ENCODE measurements at regions not wholly inside any gene's neighbourhood (a gene's known extent, or its start where the extent isn't known, plus 50 kb on each side); places are given as distances from the start of the nearest gene placed in this dataset.

- Histone ChIP-seq H3K9me3 (ENCODE audit: severe bottlenecking) (no peaks in the 10 kb centered on the region), H3K36me3 (ENCODE audit: low read depth) (no peaks in the 10 kb centered on the region), H3K4me3 (ENCODE audit: severe bottlenecking) (no peak overlapping the region), H3K4me1 (ENCODE audit: insufficient read depth, poor library complexity, severe bottlenecking) (no peaks in the 10 kb centered on the region), H3K27ac (ENCODE audit: poor library complexity, severe bottlenecking) (no peak overlapping the region), H3K27me3 (ENCODE audit: insufficient read depth, poor library complexity, severe bottlenecking) (no peaks in the 10 kb centered on the region)
- TF ChIP-seq CTCF (IDR thresholded peaks at IDR 0.05; ENCODE audit: poor library complexity, severe bottlenecking) = no peak
- ATAC-seq (ENCODE audit: low read depth) (no peak), DNase-seq (ENCODE audit: low spot score) (no peak)
Measured at GRCh38 chr7:46589286-46589685, 668.2 kb upstream of the IGFBP3 start.

- no peaks in the 10 kb centered on the region for H3K36me3 ChIP-seq (ENCODE audit: low read depth)
- TF ChIP-seq CTCF (IDR thresholded peaks at IDR 0.05; ENCODE audit: poor library complexity, severe bottlenecking) = no peak
- H3K27me3 ChIP-seq (ENCODE audit: insufficient read depth, poor library complexity, severe bottlenecking) = no peaks in the 10 kb centered on the region
- peaks cover 8% of the 10 kb centered on the region for H3K4me1 ChIP-seq (ENCODE audit: insufficient read depth, poor library complexity, severe bottlenecking)
- H3K9me3 ChIP-seq (ENCODE audit: severe bottlenecking) = no peaks in the 10 kb centered on the region
- H3K4me3 ChIP-seq (ENCODE audit: severe bottlenecking) = no peak overlapping the region
- DNase-seq (ENCODE audit: low spot score) (no peak), ATAC-seq (ENCODE audit: low read depth) (no peak)
- no peak overlapping the region for H3K27ac ChIP-seq (ENCODE audit: poor library complexity, severe bottlenecking)
Measured at GRCh38 chr7:46586406-46586805, 665.3 kb upstream of the IGFBP3 start.

- no peak for DNase-seq (ENCODE audit: low spot score)
- peak; percentile 71 for ATAC-seq (ENCODE audit: low read depth)
- no peaks in the 10 kb centered on the region for H3K36me3 ChIP-seq (ENCODE audit: low read depth)
Measured at GRCh38 chr7:46583656-46584055, 662.6 kb upstream of the IGFBP3 start.

GRCh38 chr7:46581268-46581667 lies 660.2 kb upstream of the IGFBP3 start:
- H3K4me1 ChIP-seq (ENCODE audit: insufficient read depth, poor library complexity, severe bottlenecking) = peaks cover 8% of the 10 kb centered on the region
- DNase-seq (ENCODE audit: low spot score) (no peak), ATAC-seq (ENCODE audit: low read depth) (no peak)
- no peak for TF ChIP-seq CTCF (IDR thresholded peaks at IDR 0.05; ENCODE audit: poor library complexity, severe bottlenecking)
- H3K4me3 ChIP-seq (ENCODE audit: severe bottlenecking) = no peak overlapping the region
- no peak overlapping the region for H3K27ac ChIP-seq (ENCODE audit: poor library complexity, severe bottlenecking)
- no peaks in the 10 kb centered on the region for H3K27me3 ChIP-seq (ENCODE audit: insufficient read depth, poor library complexity, severe bottlenecking)
- no peaks in the 10 kb centered on the region for H3K9me3 ChIP-seq (ENCODE audit: severe bottlenecking)
- H3K36me3 ChIP-seq (ENCODE audit: low read depth) = no peaks in the 10 kb centered on the region

More at GRCh38 chr7:46583656-46584055, 662.6 kb upstream of the IGFBP3 start:
- TF ChIP-seq CTCF (IDR thresholded peaks at IDR 0.05; ENCODE audit: poor library complexity, severe bottlenecking) = no peak
- Histone ChIP-seq H3K9me3 (ENCODE audit: severe bottlenecking) (no peaks in the 10 kb centered on the region), H3K4me1 (ENCODE audit: insufficient read depth, poor library complexity, severe bottlenecking) (peaks cover 8% of the 10 kb centered on the region), H3K27me3 (ENCODE audit: insufficient read depth, poor library complexity, severe bottlenecking) (no peaks in the 10 kb centered on the region), H3K4me3 (ENCODE audit: severe bottlenecking) (no peak overlapping the region), H3K27ac (ENCODE audit: poor library complexity, severe bottlenecking) (no peak overlapping the region)

GRCh38 chr7:46580766-46581165 lies 659.7 kb upstream of the IGFBP3 start:
- H3K27ac ChIP-seq (ENCODE audit: poor library complexity, severe bottlenecking) = no peak overlapping the region
- no peak for TF ChIP-seq CTCF (IDR thresholded peaks at IDR 0.05; ENCODE audit: poor library complexity, severe bottlenecking)

More at GRCh38 chr7:46580766-46581165, 659.7 kb upstream of the IGFBP3 start:
- H3K9me3 ChIP-seq (ENCODE audit: severe bottlenecking) = no peaks in the 10 kb centered on the region
- no peak overlapping the region for H3K4me3 ChIP-seq (ENCODE audit: severe bottlenecking)
- ATAC-seq (ENCODE audit: low read depth) (no peak), DNase-seq (ENCODE audit: low spot score) (no peak)
- no peaks in the 10 kb centered on the region for H3K36me3 ChIP-seq (ENCODE audit: low read depth)
- H3K4me1 ChIP-seq (ENCODE audit: insufficient read depth, poor library complexity, severe bottlenecking) = peaks cover 8% of the 10 kb centered on the region
- H3K27me3 ChIP-seq (ENCODE audit: insufficient read depth, poor library complexity, severe bottlenecking) = no peaks in the 10 kb centered on the region
